HEK293 (cell line): ENCODE measurements at regions not wholly inside any gene's neighbourhood (a gene's known extent, or its start where the extent isn't known, plus 50 kb on each side); places are given as distances from the start of the nearest gene placed in this dataset.

Experiments
- ZBTB7A ChIP-seq: fragments of 450-650 bp; formaldehyde crosslinking; IDR thresholded peaks from 2 replicates; pipeline ENCODE4 v1.5.1; 2016; ENCODE audit warnings: low read depth, missing biosample characterization, missing genetic modification characterization
- ZNF239 ChIP-seq: fragments of 450-650 bp; formaldehyde crosslinking; IDR thresholded peaks from 2 replicates; pipeline ENCODE4 v1.5.1; 2016; ENCODE audit warnings: missing biosample characterization, missing genetic modification characterization

DNA sequence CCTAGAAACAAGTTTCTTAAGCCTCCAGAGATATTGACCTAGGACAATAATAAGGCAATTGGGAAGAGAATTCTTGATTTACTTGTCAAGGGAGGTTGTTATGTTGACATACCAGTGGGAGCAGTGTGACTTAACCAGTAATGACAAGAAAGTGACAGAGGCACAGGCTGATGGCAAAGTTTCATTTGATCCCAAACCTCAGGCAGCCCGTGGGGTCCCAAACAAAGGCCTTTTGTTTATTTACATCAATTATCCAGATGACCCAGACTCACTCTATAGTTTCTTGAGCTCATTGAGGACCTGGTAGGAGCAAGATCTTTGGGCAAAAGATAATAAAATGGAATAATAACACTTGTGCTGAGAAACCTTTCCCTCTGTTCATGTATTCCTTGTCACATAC lies 336.8 kb downstream of the ARL6IP6 start:
- no peak for TF ChIP-seq ZNF239 (tag by site-specific recombination)
- TF ChIP-seq ZBTB7A (tag by site-specific recombination), result no peak
